HG03039 (cell line): ENCODE measurements at regions not wholly inside any gene's neighbourhood (a gene's known extent, or its start where the extent isn't known, plus 50 kb on each side); places are given as distances from the start of the nearest gene placed in this dataset.

Experiments used
- ATAC-seq: cut with Tn5 transposase; IDR thresholded peaks from one replicate; pipeline ENCODE4 v1.9.1; 2021; ENCODE audit warnings: mild to moderate bottlenecking, moderate library complexity; ENCODE audit not compliant: unreplicated experiment

- ATAC-seq, result no peak
Observed at GRCh38 chr2:144705328-144706245, 185.7 kb upstream of the ZEB2 start.

DNA sequence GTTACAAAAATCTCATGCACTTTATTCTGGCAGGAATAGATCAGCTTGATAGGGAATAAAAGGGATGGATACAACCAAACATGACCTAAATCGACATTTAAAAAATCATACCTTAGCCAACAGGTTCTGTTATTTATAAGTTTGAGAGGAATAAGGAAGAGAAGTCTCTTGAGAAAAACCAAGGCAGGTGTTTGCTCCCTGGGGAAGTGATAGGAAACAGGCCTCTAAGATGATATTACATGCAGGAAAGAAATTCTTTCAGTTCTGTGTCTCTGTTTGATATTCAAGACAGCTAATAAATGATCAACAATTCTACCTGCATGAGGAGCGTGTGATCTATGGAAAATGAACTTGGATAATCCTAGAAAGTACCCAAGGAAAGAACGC, 184.8 kb upstream of the ZEB2 start:
- ATAC-seq, result no peak

DNA sequence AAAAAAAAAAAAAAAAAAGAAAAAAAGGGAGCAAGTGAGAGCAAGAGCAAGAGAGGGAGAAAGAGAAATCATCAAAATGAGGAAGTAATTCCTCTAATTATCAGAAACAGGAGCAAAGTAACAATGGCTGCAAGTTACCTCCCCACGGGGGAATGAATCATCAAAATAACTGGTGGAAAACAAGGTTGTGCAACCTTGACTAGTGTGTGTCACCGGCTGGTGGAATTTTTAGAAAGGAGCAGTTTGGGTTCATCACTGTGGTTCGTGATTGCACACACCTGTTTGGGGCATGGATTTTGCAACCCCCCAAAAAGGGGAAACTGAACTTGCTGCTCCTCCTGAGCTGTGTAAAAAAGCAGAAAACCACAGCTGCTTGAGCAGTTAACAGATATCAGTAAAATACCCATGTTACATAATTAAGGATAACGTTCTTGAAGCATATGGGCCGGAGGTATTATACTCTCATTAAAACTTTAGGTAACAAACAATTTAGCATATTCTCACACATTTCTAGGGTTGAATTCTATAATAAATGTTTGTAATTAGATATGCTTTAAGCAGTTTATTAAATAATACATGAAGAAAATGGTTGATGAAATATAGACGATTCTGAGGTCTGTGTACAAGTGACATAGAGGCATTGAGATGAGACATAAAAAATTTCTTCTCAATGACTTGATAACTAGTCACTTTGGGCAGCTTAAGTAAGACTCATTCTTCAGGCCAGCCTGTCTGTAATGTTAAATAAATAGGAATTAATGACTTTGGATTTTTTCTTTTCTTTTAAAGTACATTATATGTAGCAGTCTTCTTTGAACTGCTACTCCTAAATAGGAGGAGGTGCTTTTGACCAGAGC, 184.2 kb upstream of the ZEB2 start:
- ATAC-seq, result no peak

- ATAC-seq, result no peak
Observed at GRCh38 chr2:144702051-144702450, 182.1 kb upstream of the ZEB2 start.

DNA sequence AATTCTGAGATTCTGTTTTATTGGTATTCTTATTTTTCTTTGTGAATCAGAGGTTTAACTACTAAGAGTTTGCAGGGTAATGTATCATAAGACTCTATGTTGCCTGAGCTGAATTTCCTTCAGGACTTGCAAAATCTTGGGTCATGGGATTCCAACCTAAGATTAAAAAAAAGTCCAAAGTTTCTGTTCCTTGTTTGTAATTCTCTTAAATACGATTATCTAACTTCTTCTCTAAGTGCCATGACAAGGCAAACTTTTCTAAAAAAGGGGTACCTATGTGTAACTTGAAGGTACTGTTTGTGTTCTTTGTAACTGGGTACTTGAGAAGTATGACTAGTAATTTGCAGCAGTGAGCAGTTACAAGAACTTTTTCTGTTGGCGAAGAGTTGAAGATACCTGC, 181.3 kb upstream of the ZEB2 start:
- no peak for ATAC-seq

- ATAC-seq, result no peak
Observed at GRCh38 chr2:144698156-144698555, 178.2 kb upstream of the ZEB2 start.

DNA sequence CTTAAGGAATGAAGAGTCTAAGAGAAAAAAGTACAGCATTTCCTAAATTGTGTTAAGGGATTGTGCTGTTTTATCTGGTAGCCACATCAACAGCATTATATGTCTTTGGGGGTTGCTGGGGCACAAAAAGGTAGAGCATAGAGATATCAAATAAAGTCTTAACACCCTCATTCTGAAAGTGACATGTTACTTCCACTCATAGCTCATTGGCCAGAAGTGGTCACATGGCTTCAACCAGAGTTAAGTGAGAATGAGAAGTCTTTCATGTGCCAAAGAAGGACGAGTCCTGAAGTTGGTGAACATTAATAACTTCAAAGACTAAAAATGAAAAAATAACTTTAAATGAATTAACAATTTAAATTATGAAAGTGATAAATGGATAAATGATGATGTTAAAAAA, 175.7 kb upstream of the ZEB2 start:
- ATAC-seq, result no peak

- ATAC-seq, result no peak
Observed at GRCh38 chr2:144694456-144694855, 174.5 kb upstream of the ZEB2 start.

GRCh38 chr2:144693179-144693578, 173.3 kb upstream of the ZEB2 start:
- ATAC-seq, result no peak

DNA sequence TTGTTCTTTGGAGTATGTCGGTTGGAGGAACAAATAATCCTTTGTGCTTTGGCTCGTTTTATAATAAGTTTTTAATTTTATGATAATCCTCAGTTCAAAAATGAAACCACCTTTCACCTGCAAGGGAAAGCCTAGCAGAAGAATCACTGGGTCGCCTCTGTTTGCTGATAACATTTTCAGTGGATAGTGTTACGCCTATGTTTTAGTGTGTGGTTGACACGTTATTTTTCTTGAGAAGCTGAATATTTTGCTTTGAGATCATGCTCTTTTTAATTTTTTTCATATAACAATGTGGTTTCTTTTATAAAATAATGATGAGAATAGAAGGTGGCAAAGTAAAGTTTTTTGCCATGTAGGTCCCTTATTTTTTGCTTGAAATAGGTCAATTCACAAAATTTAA, 172.7 kb upstream of the ZEB2 start:
- no peak for ATAC-seq

DNA sequence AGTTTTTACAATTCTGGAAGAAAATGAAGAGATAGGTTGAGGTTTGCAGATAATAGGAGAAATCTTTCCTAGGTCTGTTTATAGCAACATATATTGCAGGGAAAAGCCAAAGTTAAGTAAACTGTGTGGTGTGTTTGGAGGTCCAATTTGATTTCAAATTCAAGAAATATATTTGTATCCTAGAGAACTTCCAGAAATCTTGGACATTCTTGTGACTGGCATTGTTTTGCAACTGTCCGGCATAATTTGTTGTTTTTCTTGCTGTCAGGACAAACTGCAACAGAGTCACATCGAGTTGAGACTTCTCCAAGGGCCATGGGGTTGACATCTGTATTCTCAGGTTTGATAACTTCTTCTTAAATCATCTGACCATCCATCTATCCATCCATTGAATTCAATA, 170.9 kb upstream of the ZEB2 start:
- ATAC-seq, result no peak

DNA sequence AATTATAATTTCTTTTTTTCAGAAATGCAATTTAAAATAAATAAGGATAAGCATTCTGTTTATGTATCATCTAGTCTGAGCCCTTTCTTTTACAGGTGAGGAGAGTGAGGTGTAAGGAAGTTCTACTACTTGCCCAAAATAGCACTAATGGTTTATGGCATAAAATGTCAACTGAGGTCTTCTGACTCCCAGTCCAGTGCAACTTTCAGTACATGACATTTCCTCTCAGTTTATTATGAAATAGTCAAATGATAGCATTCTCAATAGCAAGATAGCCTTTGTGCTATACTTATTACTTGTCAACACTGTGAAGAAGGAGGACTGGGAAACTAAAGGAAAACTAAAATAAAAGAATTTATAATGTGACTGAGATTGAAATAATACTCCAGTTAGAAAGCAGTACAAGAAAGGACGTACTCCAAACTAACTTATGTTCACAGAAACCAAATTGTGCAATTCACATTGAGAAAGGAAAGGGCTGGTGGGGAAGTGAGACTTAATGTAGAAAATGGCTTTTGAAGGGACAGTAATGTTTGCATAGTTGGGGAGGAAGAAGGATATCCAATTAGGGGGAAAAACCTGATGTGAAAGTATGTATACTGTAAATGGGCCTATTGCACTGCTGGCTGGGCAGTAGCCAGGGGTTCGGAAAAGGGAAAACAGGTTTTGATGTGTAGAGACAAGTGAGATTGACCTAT, 166.7 kb upstream of the ZEB2 start:
- no peak for ATAC-seq

DNA sequence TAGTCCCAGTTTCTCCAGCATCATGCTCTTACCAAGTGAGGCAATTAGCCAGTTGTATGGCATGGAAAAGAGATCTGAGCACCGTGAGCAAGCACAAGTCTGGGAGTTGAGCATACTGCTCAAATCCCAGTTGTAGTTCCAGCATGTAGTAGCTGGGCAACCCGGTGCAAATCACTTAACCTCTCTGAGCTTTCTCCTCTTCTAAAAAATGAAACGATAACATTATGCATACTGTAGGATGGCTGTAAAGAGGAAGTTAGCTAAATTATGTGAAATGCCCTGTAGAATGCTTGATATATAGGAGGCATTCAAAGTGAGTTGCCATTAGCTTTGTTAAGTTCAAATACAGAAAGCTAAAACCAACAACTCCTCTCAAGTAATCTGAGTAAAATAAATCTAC, 164.0 kb upstream of the ZEB2 start:
- no peak for ATAC-seq

DNA sequence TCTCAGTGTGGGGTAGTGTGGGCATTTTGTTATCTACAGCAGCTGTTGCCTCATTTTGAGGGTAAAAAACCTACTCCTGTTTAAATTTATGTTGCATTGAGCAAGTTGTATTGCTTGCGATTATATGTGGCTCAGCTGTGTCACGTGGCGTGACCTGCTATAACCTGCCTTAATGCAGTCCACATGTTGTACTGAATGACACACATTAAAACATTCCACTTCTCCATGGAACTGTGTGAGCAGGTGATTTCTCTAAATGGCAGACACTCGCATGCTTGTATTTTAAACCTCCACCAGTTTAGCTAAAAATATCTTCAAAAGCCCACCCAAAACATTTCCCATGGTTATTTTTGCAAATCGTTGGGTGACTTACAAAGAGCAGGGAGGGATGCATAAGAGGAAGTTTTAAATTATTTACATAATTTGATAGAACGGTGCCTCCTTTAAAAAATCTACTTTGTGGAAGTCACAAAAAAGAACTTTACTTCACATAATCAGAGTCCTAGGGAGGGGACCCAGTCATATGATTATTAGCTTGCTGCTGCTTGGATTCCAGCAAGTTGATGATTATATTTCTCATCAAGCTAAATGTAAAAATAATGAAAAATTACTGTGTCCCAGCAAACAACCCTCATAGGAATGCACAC, 163.3 kb upstream of the ZEB2 start:
- ATAC-seq, result no peak

DNA sequence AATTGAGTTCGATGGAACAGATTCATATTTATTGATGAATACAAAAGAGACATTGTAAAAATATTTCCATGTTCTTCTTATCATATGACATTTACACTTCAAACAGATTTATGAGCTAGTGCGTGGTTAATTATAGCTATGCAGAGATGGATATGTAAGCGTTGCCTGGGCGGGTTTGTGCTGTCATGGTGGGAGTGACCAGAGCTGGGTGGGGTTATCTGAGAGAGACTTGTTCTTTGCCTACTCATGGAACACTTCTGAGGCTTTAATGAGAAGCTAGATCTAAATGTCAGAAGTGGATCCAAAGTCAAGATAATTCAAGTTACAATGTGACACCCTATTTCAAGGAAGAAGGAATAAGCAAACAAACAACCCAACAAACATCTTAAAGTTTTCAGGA, 162.3 kb upstream of the ZEB2 start:
- ATAC-seq, result no peak

DNA sequence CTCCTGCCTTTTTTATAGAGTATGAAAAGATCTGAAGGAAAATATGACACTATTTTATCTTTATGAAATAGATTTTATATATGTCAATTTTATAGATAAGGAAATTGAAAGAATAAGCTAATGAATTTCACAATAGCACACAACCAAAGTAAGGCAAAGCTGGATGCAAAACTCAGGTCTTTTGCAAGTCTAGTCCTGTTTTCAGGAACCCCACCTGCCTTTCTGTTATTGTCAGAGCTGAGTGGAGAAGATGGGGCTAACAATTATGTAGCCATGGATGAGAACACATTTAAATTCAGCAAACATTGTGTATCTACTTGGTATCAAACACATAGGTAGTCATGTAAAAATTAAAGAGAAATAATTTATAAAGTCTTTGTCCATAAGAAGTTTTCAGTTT, 161.5 kb upstream of the ZEB2 start:
- no peak for ATAC-seq

- no peak for ATAC-seq
Observed at GRCh38 chr2:144679942-144680341, 160.0 kb upstream of the ZEB2 start.

- ATAC-seq, result no peak
Observed at GRCh38 chr2:144678736-144679135, 158.8 kb upstream of the ZEB2 start.

DNA sequence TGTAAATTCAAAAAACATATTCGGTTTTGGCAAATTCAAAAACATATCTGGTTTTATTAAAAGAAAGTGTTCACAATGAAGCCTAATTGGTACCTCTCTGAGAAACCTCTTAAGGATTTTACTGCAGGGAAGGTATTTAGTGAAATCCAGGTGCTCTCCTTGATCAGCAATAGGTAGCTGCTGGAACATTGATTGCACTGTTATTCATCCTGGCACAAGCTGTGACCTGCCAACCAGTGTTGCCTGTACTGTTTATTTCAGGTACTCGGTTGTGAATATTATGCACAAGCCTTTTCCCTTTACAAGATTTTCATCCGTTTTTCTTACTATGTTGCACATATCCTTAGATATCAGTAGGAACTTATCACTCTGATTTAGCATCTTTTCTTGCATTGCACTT, 155.8 kb upstream of the ZEB2 start:
- ATAC-seq, result no peak

DNA sequence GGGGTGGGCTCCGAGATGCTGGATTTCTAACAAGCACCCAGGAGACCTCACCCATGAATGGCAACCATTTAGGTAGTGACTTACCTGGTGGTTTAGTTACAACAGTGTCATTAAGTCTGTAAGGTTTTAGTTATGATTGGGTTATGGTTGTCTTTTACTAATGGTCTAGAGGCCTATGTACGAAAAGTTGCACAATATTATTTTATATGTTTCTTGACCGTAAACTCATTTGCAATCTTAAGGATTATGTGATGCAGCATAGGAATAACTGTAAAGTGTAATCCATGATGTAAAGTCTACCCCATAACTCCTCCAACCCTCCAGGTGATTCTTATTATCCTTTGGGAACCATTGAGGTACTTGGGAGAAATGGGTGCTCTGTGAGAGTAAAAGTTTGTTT, 155.4 kb upstream of the ZEB2 start:
- ATAC-seq, result no peak

- no peak for ATAC-seq
Observed at GRCh38 chr2:144674071-144674470, 154.2 kb upstream of the ZEB2 start.
